ENCODE measurements at regions not wholly inside any gene's neighbourhood (a gene's known extent, or its start where the extent isn't known, plus 50 kb on each side); places are given as distances from the start of the nearest gene placed in this dataset.

- H3K14ac ChIP-seq (ENCODE audit: insufficient read depth, low read length), result no peak overlapping the region
- no peaks in the 10 kb centered on the region for H3K9me3 ChIP-seq (ENCODE audit: control insufficient read depth, low read depth, low read length)
- no peak overlapping the region for H2BK5ac ChIP-seq (ENCODE audit: insufficient read length, low read length)
- H4K5ac ChIP-seq (ENCODE audit: insufficient read length, low read depth, low read length), result no peak overlapping the region
- Mint-ChIP-seq H3K4me3 (no peak overlapping the region), H3K27me3 (ENCODE audit: low read depth) (no peaks in the 10 kb centered on the region), H3K36me3 (ENCODE audit: insufficient read depth in 1 of 3, low read depth in 3 of 3) (no peaks in the 10 kb centered on the region), H3K9me3 (no peaks in the 10 kb centered on the region), H3K4me1 (no peaks in the 10 kb centered on the region; a peak in 1 of 4 replicates), H3K27ac (no peak overlapping the region)
- no peak overlapping the region for H2BK20ac ChIP-seq (ENCODE audit: low read depth, low read length, poor library complexity, severe bottlenecking)
- no peaks in the 10 kb centered on the region for H3K23me2 ChIP-seq (ENCODE audit: insufficient read length, low read depth, low read length, poor library complexity, severe bottlenecking)
- H3K18ac ChIP-seq (ENCODE audit: insufficient read length, low read depth, low read length), result no peak overlapping the region
- no peak for DNase-seq
- H2AK5ac ChIP-seq (ENCODE audit: insufficient read length, low read length), result no peak overlapping the region
- H3K79me1 ChIP-seq (ENCODE audit: insufficient read depth, low read depth, low read length, poor library complexity, severe bottlenecking), result no peaks in the 10 kb centered on the region
- H4K91ac ChIP-seq (ENCODE audit: insufficient read length, low read depth, low read length), result no peak overlapping the region
- H3T11ph ChIP-seq (ENCODE audit: low read length), result no peak overlapping the region
- TF ChIP-seq, protein P1, sequence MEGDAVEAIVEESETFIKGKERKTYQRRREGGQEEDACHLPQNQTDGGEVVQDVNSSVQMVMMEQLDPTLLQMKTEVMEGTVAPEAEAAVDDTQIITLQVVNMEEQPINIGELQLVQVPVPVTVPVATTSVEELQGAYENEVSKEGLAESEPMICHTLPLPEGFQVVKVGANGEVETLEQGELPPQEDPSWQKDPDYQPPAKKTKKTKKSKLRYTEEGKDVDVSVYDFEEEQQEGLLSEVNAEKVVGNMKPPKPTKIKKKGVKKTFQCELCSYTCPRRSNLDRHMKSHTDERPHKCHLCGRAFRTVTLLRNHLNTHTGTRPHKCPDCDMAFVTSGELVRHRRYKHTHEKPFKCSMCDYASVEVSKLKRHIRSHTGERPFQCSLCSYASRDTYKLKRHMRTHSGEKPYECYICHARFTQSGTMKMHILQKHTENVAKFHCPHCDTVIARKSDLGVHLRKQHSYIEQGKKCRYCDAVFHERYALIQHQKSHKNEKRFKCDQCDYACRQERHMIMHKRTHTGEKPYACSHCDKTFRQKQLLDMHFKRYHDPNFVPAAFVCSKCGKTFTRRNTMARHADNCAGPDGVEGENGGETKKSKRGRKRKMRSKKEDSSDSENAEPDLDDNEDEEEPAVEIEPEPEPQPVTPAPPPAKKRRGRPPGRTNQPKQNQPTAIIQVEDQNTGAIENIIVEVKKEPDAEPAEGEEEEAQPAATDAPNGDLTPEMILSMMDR (conservative IDR thresholded peaks at IDR 0.05), result no peak
- H3K4me1 ChIP-seq (ENCODE audit: insufficient read depth, low read length), result no peaks in the 10 kb centered on the region
- no peak overlapping the region for H3K4ac ChIP-seq (ENCODE audit: low read depth, low read length)
- H2BK15ac ChIP-seq (ENCODE audit: low read depth, low read length), result no peak overlapping the region
- H3K4me2 ChIP-seq (ENCODE audit: insufficient read depth, insufficient read length, low read length), result no peak overlapping the region
- no peaks in the 10 kb centered on the region for H3K27me3 ChIP-seq (ENCODE audit: insufficient read depth, low read length)
- no peak overlapping the region for H2BK12ac ChIP-seq (ENCODE audit: insufficient read length, low read depth, low read length)
- H2AFZ ChIP-seq (ENCODE audit: low read length), result no peak overlapping the region
- H3K56ac ChIP-seq (ENCODE audit: insufficient read length, low read depth, low read length), result no peak overlapping the region
- no peaks in the 10 kb centered on the region for H4K20me1 ChIP-seq (ENCODE audit: control insufficient read depth, insufficient read depth, insufficient read length)
- H2BK120ac ChIP-seq (ENCODE audit: low read depth, low read length, poor library complexity, severe bottlenecking), result no peak overlapping the region
- no peak overlapping the region for H3K27ac ChIP-seq (ENCODE audit: insufficient read length, low read depth, low read length)
- H3K23ac ChIP-seq (ENCODE audit: insufficient read length, low read depth, low read length), result no peak overlapping the region
- H3K79me2 ChIP-seq (ENCODE audit: insufficient read depth, low read length), result no peaks in the 10 kb centered on the region
- no peak overlapping the region for H3K9ac ChIP-seq (ENCODE audit: extremely low read depth, insufficient read length, low read length)
- no peak overlapping the region for H4K8ac ChIP-seq (replicated peaks; ENCODE audit: insufficient read length, low read depth, low read length)
- no CpG with 5 or more reads among the region's 1 CpG for WGBS (ENCODE audit: extremely low coverage, insufficient read length, low lambda C conversion rate)
Observed at GRCh38 chr5:39730699-39731098, 305.9 kb upstream of the DAB2 start.

Data from H9 (cell line).